IPS DF 6.9 (cell line): ENCODE measurements at regions not wholly inside any gene's neighbourhood (a gene's known extent, or its start where the extent isn't known, plus 50 kb on each side); places are given as distances from the start of the nearest gene placed in this dataset.

ENCODE experiments used
- DNase-seq: peaks from one replicate; pipeline ENCODE4 v3.0.0-alpha.2; 2013; ENCODE audit warnings: low read depth, low spot score
- H3K27ac ChIP-seq: one replicate; pipeline ENCODE4 v1.5.1; 2013; ENCODE audit warnings: low read length, control low read depth
- H3K27me3 ChIP-seq: 2 replicates; pipeline ENCODE4 v1.6.1; 2013; ENCODE audit warnings: mild to moderate bottlenecking, low read length; ENCODE audit not compliant: control insufficient read depth, insufficient read depth
- H3K36me3 ChIP-seq: 2 replicates; pipeline ENCODE4 v1.6.1; 2013; ENCODE audit warnings: low read length; ENCODE audit not compliant: control insufficient read depth, insufficient read depth
- H3K4me1 ChIP-seq: 2 replicates; pipeline ENCODE4 v1.6.1; 2013; ENCODE audit warnings: low read length; ENCODE audit not compliant: control insufficient read depth, insufficient read depth
- H3K4me3 ChIP-seq: 2 replicates; pipeline ENCODE4 v1.5.1; 2013; ENCODE audit warnings: mild to moderate bottlenecking, low read length
- H3K9me3 ChIP-seq: 2 replicates; pipeline ENCODE4 v1.6.1; 2013; ENCODE audit warnings: low read length, inconsistent platforms; ENCODE audit not compliant: control insufficient read depth, insufficient read depth
- WGBS: extraction: QIAGEN DNeasy Blood & Tissue Kit; methylation state at CpG from one replicate; pipeline ENCODE4 v1.1.7; 2013; ENCODE audit warnings: mixed read lengths, missing lambda C conversion rate; ENCODE audit not compliant: insufficient read length, insufficient coverage; 5-methylcytosine and 5-hydroxymethylcytosine counted together

GRCh38 chr3:150064971-150065370 is 94.3 kb upstream of the PFN2 start:
- H3K27ac ChIP-seq = no peak overlapping the region
- H3K27me3 ChIP-seq = no peaks in the 10 kb centered on the region
- H3K4me1 ChIP-seq = no peaks in the 10 kb centered on the region
- H3K4me3 ChIP-seq = no peak overlapping the region
- H3K36me3 ChIP-seq = no peaks in the 10 kb centered on the region
- WGBS = no CpG with 5 or more reads among the region's 2 CpGs
- no peak for DNase-seq
- H3K9me3 ChIP-seq = no peaks in the 10 kb centered on the region

GRCh38 chr3:150063237-150063636 is 92.5 kb upstream of the PFN2 start:
- Histone ChIP-seq H3K4me3 (no peak overlapping the region), H3K9me3 (no peaks in the 10 kb centered on the region), H3K36me3 (no peaks in the 10 kb centered on the region), H3K27ac (no peak overlapping the region), H3K27me3 (no peaks in the 10 kb centered on the region), H3K4me1 (no peaks in the 10 kb centered on the region)
- DNase-seq = no peak
- WGBS = no CpG with 5 or more reads among the region's 1 CpG

- Histone ChIP-seq H3K36me3 (no peaks in the 10 kb centered on the region), H3K27ac (no peak overlapping the region), H3K27me3 (no peaks in the 10 kb centered on the region), H3K9me3 (no peaks in the 10 kb centered on the region), H3K4me1 (no peaks in the 10 kb centered on the region), H3K4me3 (no peak overlapping the region)
- no CpG with 5 or more reads among the region's 6 CpGs for WGBS
- no peak for DNase-seq
Observed at GRCh38 chr3:150062492-150062891, 91.8 kb upstream of the PFN2 start.

GRCh38 chr3:150061288-150062024 is 90.8 kb upstream of the PFN2 start:
- no peak overlapping the region for H3K27ac ChIP-seq
- no peaks in the 10 kb centered on the region for H3K27me3 ChIP-seq
- WGBS = no CpG with 5 or more reads among the region's 4 CpGs
- H3K36me3 ChIP-seq = no peaks in the 10 kb centered on the region
- no peak for DNase-seq
- H3K9me3 ChIP-seq = no peaks in the 10 kb centered on the region
- no peaks in the 10 kb centered on the region for H3K4me1 ChIP-seq
- no peak overlapping the region for H3K4me3 ChIP-seq

GRCh38 chr3:150059729-150060128 is 89.0 kb upstream of the PFN2 start:
- Histone ChIP-seq H3K27me3 (no peaks in the 10 kb centered on the region), H3K4me1 (no peaks in the 10 kb centered on the region), H3K9me3 (no peaks in the 10 kb centered on the region), H3K27ac (no peak overlapping the region), H3K36me3 (no peaks in the 10 kb centered on the region), H3K4me3 (no peak overlapping the region)
- DNase-seq = no peak
- no CpG with 5 or more reads among the region's 4 CpGs for WGBS

GRCh38 chr3:150059241-150059640 is 88.5 kb upstream of the PFN2 start:
- Histone ChIP-seq H3K4me3 (no peak overlapping the region), H3K9me3 (no peaks in the 10 kb centered on the region), H3K36me3 (no peaks in the 10 kb centered on the region), H3K27ac (no peak overlapping the region), H3K27me3 (no peaks in the 10 kb centered on the region), H3K4me1 (no peaks in the 10 kb centered on the region)
- no CpG with 5 or more reads among the region's 5 CpGs for WGBS
- DNase-seq = no peak

- H3K9me3 ChIP-seq = no peaks in the 10 kb centered on the region
- H3K4me1 ChIP-seq = no peaks in the 10 kb centered on the region
- no peaks in the 10 kb centered on the region for H3K27me3 ChIP-seq
- DNase-seq = no peak
- no CpG with 5 or more reads among the region's 4 CpGs for WGBS
- H3K36me3 ChIP-seq = no peaks in the 10 kb centered on the region
- H3K27ac ChIP-seq = no peak overlapping the region
- no peak overlapping the region for H3K4me3 ChIP-seq
Observed at GRCh38 chr3:150057227-150057626, 86.5 kb upstream of the PFN2 start.

- H3K27ac ChIP-seq = no peak overlapping the region
- H3K4me3 ChIP-seq = no peak overlapping the region
- no peaks in the 10 kb centered on the region for H3K9me3 ChIP-seq
- H3K36me3 ChIP-seq = no peaks in the 10 kb centered on the region
- no CpG with 5 or more reads among the region's 6 CpGs for WGBS
- no peak for DNase-seq
- H3K27me3 ChIP-seq = no peaks in the 10 kb centered on the region
- H3K4me1 ChIP-seq = no peaks in the 10 kb centered on the region
Observed at GRCh38 chr3:150055332-150055731, 84.6 kb upstream of the PFN2 start.

GRCh38 chr3:150054635-150055034 is 83.9 kb upstream of the PFN2 start:
- DNase-seq = no peak
- H3K9me3 ChIP-seq = no peaks in the 10 kb centered on the region
- H3K27me3 ChIP-seq = no peaks in the 10 kb centered on the region
- no peak overlapping the region for H3K27ac ChIP-seq
- no CpG with 5 or more reads among the region's 2 CpGs for WGBS
- H3K36me3 ChIP-seq = no peaks in the 10 kb centered on the region
- no peaks in the 10 kb centered on the region for H3K4me1 ChIP-seq
- no peak overlapping the region for H3K4me3 ChIP-seq

- no CpG with 5 or more reads among the region's 25 CpGs for WGBS
- no peak for DNase-seq
- no peak overlapping the region for H3K27ac ChIP-seq
- no peaks in the 10 kb centered on the region for H3K4me1 ChIP-seq
- H3K4me3 ChIP-seq = no peak overlapping the region
- no peaks in the 10 kb centered on the region for H3K27me3 ChIP-seq
- H3K36me3 ChIP-seq = no peaks in the 10 kb centered on the region
- H3K9me3 ChIP-seq = no peaks in the 10 kb centered on the region
Observed at GRCh38 chr3:150050510-150050909, 79.8 kb upstream of the PFN2 start.

GRCh38 chr3:150049317-150049716 is 78.6 kb upstream of the PFN2 start:
- DNase-seq = no peak
- no peak overlapping the region for H3K4me3 ChIP-seq
- H3K9me3 ChIP-seq = no peaks in the 10 kb centered on the region
- H3K4me1 ChIP-seq = no peaks in the 10 kb centered on the region
- no CpG with 5 or more reads among the region's 1 CpG for WGBS
- no peaks in the 10 kb centered on the region for H3K27me3 ChIP-seq
- H3K27ac ChIP-seq = no peak overlapping the region
- H3K36me3 ChIP-seq = no peaks in the 10 kb centered on the region
